ENCODE measurements at regions not wholly inside any gene's neighbourhood (a gene's known extent, or its start where the extent isn't known, plus 50 kb on each side); places are given as distances from the start of the nearest gene placed in this dataset.

DNA sequence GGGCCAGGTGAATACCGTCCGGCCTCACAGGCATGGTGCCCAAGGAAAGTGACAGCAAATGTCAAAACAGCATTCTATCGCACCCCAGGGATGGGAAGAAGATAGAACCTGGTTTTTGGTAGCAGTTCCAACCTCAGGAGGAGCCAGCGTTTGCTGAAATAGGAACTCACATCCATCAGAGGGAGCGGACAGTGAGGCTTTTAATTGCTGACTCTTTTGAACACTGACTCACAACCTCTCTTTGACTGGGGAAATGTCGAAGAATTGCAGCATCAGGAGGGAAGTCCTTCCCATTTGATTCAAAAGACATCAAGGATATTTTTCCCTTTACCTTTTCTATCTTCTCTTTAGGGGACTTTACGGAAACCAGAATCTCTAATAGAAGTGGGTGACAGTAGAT lies 114.2 kb downstream of the UNC5CL start:
- peaks cover 18% of the 10 kb centered on the region for H3K27me3 ChIP-seq (ENCODE audit: control insufficient read depth, low read length)
- no peak overlapping the region for H3K27ac ChIP-seq (ENCODE audit: low read depth, low read length)
- H3K4me3 ChIP-seq (ENCODE audit: low read length), result no peak overlapping the region
- H3K9me2 ChIP-seq (replicated peaks; ENCODE audit: control insufficient read depth, low read length), result no peaks in the 10 kb centered on the region
- no peaks in the 10 kb centered on the region for H3F3A ChIP-seq (ENCODE audit: control insufficient read depth, insufficient read depth)
- no peaks in the 10 kb centered on the region for H4K20me1 ChIP-seq (ENCODE audit: control insufficient read depth, insufficient read depth, low read depth, low read length)
- no peaks in the 10 kb centered on the region for H3K36me3 ChIP-seq (ENCODE audit: control insufficient read depth, low read length)
- no peaks in the 10 kb centered on the region for H3K9me3 ChIP-seq (ENCODE audit: control insufficient read depth, insufficient read depth, low read length)
- H3K79me2 ChIP-seq (ENCODE audit: control insufficient read depth, low read length), result no peaks in the 10 kb centered on the region
- no peak overlapping the region for H3K4me2 ChIP-seq (ENCODE audit: low read length)
- no peaks in the 10 kb centered on the region for H3K4me1 ChIP-seq (ENCODE audit: control insufficient read depth, low read length)
- no peak for TF ChIP-seq EZH2phosphoT487 (IDR thresholded peaks at IDR 0.05; ENCODE audit: borderline replicate concordance, low read length)
- TF ChIP-seq, protein P1, sequence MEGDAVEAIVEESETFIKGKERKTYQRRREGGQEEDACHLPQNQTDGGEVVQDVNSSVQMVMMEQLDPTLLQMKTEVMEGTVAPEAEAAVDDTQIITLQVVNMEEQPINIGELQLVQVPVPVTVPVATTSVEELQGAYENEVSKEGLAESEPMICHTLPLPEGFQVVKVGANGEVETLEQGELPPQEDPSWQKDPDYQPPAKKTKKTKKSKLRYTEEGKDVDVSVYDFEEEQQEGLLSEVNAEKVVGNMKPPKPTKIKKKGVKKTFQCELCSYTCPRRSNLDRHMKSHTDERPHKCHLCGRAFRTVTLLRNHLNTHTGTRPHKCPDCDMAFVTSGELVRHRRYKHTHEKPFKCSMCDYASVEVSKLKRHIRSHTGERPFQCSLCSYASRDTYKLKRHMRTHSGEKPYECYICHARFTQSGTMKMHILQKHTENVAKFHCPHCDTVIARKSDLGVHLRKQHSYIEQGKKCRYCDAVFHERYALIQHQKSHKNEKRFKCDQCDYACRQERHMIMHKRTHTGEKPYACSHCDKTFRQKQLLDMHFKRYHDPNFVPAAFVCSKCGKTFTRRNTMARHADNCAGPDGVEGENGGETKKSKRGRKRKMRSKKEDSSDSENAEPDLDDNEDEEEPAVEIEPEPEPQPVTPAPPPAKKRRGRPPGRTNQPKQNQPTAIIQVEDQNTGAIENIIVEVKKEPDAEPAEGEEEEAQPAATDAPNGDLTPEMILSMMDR (IDR thresholded peaks at IDR 0.05; ENCODE audit: low read depth, low read length, poor library complexity, severe bottlenecking), result no peak

DNA sequence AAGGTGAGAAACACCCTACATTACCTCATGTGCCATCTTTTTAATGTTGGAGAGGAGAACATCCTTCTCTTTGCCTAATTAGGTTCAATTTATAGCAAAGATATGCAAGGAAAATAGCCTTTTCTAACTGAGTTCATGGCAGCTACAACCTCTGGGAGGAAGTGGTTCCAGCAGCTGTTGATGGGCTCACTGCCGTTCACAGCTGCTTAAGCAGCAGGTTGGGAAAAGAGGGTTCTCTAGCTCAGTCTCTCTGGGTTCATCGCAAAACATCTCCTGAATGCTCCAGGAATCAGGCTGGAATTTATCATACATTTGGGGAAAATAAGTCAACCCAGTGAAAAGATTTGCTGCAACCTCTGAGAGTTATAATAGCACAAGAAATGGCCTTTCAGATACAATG lies 115.1 kb downstream of the UNC5CL start:
- no peaks in the 10 kb centered on the region for H3K9me3 ChIP-seq (ENCODE audit: control insufficient read depth, insufficient read depth, low read length)
- no peaks in the 10 kb centered on the region for H3K36me3 ChIP-seq (ENCODE audit: control insufficient read depth, low read length)
- H3F3A ChIP-seq (ENCODE audit: control insufficient read depth, insufficient read depth), result no peaks in the 10 kb centered on the region
- H4K20me1 ChIP-seq (ENCODE audit: control insufficient read depth, insufficient read depth, low read depth, low read length), result no peaks in the 10 kb centered on the region
- H3K27me3 ChIP-seq (ENCODE audit: control insufficient read depth, low read length), result peaks cover 18% of the 10 kb centered on the region
- no peak for TF ChIP-seq EZH2phosphoT487 (IDR thresholded peaks at IDR 0.05; ENCODE audit: borderline replicate concordance, low read length)
- TF ChIP-seq, protein P1 (IDR thresholded peaks at IDR 0.05; ENCODE audit: low read depth, low read length, poor library complexity, severe bottlenecking), result no peak
- H3K9me2 ChIP-seq (replicated peaks; ENCODE audit: control insufficient read depth, low read length), result no peaks in the 10 kb centered on the region
- H3K4me2 ChIP-seq (ENCODE audit: low read length), result no peak overlapping the region
- H3K27ac ChIP-seq (ENCODE audit: low read depth, low read length), result no peak overlapping the region
- no peaks in the 10 kb centered on the region for H3K79me2 ChIP-seq (ENCODE audit: control insufficient read depth, low read length)
- H3K4me1 ChIP-seq (ENCODE audit: control insufficient read depth, low read length), result no peaks in the 10 kb centered on the region
- H3K4me3 ChIP-seq (ENCODE audit: low read length), result no peak overlapping the region

DNA sequence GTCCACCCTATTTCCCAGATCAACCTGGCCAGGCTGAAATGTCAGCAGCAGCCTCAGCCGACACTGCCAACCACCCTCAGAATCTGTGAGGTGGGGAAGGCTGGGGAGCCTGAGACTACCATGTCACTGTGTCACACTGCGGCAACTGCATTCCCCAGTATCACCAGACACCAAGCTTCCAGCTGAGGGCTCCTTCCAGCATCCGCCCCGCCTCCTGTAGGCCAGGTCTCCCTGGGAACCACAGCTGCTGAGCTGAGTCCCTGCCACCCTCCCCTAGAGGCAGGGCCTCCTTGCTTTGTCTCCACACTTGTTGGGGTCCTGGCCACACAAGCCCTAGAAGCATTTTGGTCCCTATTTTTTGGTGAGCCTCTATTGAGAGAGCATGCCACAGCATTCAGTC lies 115.7 kb downstream of the UNC5CL start:
- peaks cover 16% of the 10 kb centered on the region for H3K27me3 ChIP-seq (ENCODE audit: control insufficient read depth, low read length)
- H3K4me2 ChIP-seq (ENCODE audit: low read length), result no peak overlapping the region
- H3F3A ChIP-seq (ENCODE audit: control insufficient read depth, insufficient read depth), result no peaks in the 10 kb centered on the region
- no peaks in the 10 kb centered on the region for H3K36me3 ChIP-seq (ENCODE audit: control insufficient read depth, low read length)
- TF ChIP-seq, protein P1 (IDR thresholded peaks at IDR 0.05; ENCODE audit: low read depth, low read length, poor library complexity, severe bottlenecking), result no peak
- TF ChIP-seq EZH2phosphoT487 (IDR thresholded peaks at IDR 0.05; ENCODE audit: borderline replicate concordance, low read length), result no peak
- no peaks in the 10 kb centered on the region for H3K9me2 ChIP-seq (replicated peaks; ENCODE audit: control insufficient read depth, low read length)
- H3K79me2 ChIP-seq (ENCODE audit: control insufficient read depth, low read length), result no peaks in the 10 kb centered on the region
- H3K4me3 ChIP-seq (ENCODE audit: low read length), result no peak overlapping the region
- no peaks in the 10 kb centered on the region for H3K9me3 ChIP-seq (ENCODE audit: control insufficient read depth, insufficient read depth, low read length)
- H3K4me1 ChIP-seq (ENCODE audit: control insufficient read depth, low read length), result no peaks in the 10 kb centered on the region
- no peak overlapping the region for H3K27ac ChIP-seq (ENCODE audit: low read depth, low read length)
- no peaks in the 10 kb centered on the region for H4K20me1 ChIP-seq (ENCODE audit: control insufficient read depth, insufficient read depth, low read depth, low read length)

DNA sequence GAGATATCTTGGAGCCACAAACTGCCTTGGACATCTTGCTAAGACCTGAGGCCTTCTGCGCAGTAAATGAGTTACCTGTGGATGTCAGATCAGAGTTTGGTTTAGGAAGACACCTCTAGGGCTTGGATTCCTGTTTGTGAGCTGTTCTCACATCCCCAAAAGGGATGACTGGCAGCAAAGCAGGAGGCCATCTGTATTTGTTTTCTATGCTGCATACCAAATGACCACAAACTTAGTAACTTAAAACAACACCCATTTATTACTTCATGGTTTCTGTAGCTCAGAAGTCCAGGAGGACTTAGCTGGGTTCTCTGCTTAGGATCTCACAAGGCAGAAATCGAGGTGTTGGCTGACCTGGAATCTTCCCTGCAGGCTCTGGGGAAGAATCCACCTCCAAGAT lies 116.7 kb downstream of the UNC5CL start:
- no peak overlapping the region for H3K27ac ChIP-seq (ENCODE audit: low read depth, low read length)
- H3K79me2 ChIP-seq (ENCODE audit: control insufficient read depth, low read length), result no peaks in the 10 kb centered on the region
- H3K4me2 ChIP-seq (ENCODE audit: low read length), result no peak overlapping the region
- H3F3A ChIP-seq (ENCODE audit: control insufficient read depth, insufficient read depth), result no peaks in the 10 kb centered on the region
- no peaks in the 10 kb centered on the region for H3K36me3 ChIP-seq (ENCODE audit: control insufficient read depth, low read length)
- H3K9me2 ChIP-seq (replicated peaks; ENCODE audit: control insufficient read depth, low read length), result no peaks in the 10 kb centered on the region
- H3K4me3 ChIP-seq (ENCODE audit: low read length), result no peak overlapping the region
- H3K4me1 ChIP-seq (ENCODE audit: control insufficient read depth, low read length), result no peaks in the 10 kb centered on the region
- H4K20me1 ChIP-seq (ENCODE audit: control insufficient read depth, insufficient read depth, low read depth, low read length), result no peaks in the 10 kb centered on the region
- TF ChIP-seq, protein P1 (IDR thresholded peaks at IDR 0.05; ENCODE audit: low read depth, low read length, poor library complexity, severe bottlenecking), result no peak
- TF ChIP-seq EZH2phosphoT487 (IDR thresholded peaks at IDR 0.05; ENCODE audit: borderline replicate concordance, low read length), result no peak
- H3K9me3 ChIP-seq (ENCODE audit: control insufficient read depth, insufficient read depth, low read length), result no peaks in the 10 kb centered on the region
- peaks cover 11% of the 10 kb centered on the region for H3K27me3 ChIP-seq (ENCODE audit: control insufficient read depth, low read length)

Data from DOHH2 (cell line).